ENCODE measurements at regions not wholly inside any gene's neighbourhood (a gene's known extent, or its start where the extent isn't known, plus 50 kb on each side); places are given as distances from the start of the nearest gene placed in this dataset.

GRCh38 chr12:39240587-39240986, 202.3 kb downstream of the KIF21A start:
- no peak for DNase-seq (ENCODE audit: low read depth)

DNA sequence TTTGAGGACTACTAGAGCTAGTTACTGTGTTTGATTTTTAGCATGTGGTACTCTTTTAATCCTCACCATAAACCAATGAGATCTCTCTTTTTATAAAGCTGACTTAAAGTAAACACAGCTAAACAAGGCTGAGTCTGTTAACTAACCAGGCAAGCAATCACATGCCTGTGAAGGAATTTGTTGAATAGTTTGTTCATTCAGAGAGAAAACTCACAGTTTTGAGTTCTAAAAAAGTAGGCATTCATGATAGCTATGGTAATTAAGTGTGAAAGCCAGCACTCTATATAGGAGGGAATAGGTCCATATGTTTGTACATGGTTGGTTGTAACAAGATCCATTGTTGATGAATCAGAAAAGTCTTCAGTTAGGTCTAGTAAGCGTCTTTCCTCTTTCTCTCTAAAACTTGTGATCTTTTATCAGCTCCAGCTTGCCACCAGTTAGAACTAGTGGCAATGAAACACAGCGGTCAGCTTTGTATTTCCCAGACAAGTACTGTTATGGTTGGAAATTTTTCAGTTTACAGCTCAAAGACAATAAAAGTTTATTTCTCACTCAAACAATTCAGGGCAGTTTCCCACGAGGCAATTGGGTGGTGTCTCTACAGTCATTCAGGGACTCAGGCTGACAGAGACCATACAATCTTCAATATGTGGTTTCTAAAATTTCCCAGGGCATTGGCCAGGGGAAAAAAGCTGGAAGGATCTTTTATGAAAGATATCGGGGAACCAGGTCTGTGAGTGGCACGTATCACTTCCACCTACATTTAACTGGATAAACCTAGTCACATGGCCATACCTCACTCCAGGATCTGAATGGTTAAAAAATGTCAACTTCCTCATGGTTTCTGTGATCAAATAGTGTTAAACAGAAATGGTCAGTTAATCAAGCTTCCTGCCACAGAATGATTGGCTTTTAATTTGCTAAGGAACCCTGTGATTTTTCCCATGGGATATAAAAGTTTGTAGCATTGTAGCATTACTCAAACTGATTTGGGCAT, 203.1 kb downstream of the KIF21A start:
- DNase-seq (ENCODE audit: low read depth) = peak; percentile 10

GRCh38 chr12:39237004-39237403, 205.9 kb downstream of the KIF21A start:
- DNase-seq (ENCODE audit: low read depth) = peak; percentile 13

DNA sequence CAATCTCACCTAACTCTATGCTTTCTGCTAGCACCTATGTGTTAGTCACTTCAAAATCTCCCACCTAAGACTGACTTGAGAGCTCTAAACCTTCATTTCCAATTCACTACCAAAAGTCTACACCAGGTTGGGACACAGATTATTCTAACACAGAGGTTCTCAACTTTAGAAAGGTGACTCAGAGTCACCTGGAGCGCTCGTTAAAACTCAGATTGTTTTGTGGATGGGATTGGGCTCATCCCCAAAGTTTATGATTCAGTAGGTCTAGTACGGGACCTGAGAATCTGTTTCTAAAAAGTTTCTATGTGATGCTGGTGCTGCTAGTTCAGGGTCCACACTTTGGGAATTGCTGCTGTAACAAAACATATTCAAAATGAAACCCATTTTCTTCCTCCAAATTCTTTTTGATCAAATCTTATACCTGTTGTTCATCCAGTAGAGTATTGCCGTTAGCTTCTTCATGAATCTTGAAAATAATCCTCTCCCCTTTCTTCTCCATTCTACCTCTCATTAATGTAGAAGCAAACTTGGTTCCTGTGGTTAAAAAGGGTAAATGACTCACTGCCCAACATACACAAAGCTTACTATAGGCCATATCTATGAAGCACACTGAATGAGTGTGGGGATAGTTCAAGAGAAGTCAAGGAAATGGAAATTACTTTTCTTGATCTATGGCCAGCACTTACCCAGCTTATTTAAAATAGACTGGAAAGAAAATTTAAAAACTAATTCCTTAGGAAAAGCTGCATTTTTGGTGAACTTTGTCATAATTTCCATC, 206.7 kb downstream of the KIF21A start:
- DNase-seq (ENCODE audit: low read depth) = peak; percentile 29

GRCh38 chr12:39230086-39230485, 212.8 kb downstream of the KIF21A start:
- DNase-seq (ENCODE audit: low read depth) = peak; percentile 54

DNA sequence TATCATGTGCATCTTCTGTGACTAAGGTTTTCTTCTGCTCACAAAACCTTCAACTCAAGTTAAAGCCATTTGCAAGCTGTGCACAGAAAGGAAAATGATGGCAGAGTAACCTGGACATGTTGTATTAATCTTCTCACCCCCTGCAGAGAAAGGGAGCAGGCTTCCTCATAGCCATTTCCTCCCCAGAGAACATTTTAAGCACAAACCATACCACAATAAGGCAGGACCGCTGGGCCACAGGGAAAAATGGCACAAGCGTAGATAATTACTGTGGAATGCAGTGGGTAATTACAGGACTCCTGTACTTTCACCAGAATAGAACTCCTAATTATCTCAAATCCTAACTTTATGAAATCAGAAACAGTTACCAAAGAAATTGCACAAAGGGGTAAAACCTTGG, 215.7 kb downstream of the KIF21A start:
- peak; percentile 47 for DNase-seq (ENCODE audit: low read depth)

GRCh38 chr12:39224971-39225370, 217.9 kb downstream of the KIF21A start:
- no peak for DNase-seq (ENCODE audit: low read depth)

- DNase-seq (ENCODE audit: low read depth) = peak; percentile 13
Measured at GRCh38 chr12:39205969-39206368, 237.0 kb downstream of the KIF21A start.

- DNase-seq (ENCODE audit: low read depth) = no peak
Measured at GRCh38 chr12:39199351-39199750, 243.6 kb downstream of the KIF21A start.

DNA sequence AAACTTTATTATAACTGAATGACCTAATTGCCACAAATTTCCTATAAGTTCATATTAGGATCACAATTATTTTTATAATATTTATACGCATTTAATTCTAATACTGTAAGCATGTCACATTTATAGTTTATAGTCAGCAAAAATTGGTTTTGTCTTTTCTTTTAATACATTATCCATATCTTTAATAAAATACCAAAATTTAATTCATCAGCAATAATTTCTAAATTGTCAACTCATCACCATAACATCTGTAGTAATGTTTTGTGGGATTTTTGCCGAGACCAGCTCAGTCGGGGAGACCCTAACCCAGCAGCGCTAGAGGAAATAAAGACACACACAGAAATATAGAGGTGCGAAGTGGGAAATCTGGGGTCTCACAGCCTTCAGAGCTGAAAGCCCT, 254.2 kb downstream of the KIF21A start:
- no peak for DNase-seq (ENCODE audit: low read depth)

- no peak for DNase-seq (ENCODE audit: low read depth)
Measured at GRCh38 chr12:39186744-39187143, 256.2 kb downstream of the KIF21A start.

DNA sequence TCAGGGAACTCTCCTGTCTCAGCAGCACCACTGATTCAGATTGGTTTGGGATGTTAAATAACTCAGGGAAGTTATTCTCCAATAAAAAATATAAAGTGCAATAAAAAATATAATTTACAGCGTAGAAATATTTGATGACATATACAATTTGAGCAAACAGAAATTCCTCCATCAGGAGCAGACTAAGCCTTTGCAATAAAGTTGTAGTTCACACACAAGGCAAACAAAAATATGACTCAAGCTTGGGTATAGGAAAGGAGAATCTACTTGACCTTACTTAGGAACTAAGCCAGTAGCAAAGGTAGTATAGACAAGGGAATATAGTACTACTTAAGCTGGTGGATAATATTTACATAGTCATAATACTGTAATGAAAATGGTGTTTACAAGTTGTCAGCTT, 264.1 kb downstream of the KIF21A start:
- DNase-seq (ENCODE audit: low read depth) = no peak

DNA sequence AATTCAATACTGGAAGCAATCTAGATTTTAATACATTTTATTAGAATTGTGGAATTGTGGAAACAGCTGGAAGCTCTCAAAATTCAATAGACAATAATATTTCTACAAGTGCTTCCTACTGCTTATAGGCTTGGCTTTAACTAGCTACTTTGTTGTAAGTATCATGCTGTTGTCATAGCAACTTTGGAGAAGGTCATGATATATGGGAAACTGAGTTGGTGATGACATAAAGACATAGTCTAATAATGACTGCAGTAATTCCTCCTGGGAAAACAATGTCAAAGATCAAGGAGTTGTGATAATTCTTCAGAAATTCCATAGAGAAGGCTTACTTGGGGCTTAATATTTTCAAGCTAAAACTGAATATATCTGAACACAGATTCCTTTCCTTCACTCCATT, 266.6 kb downstream of the KIF21A start:
- no peak for DNase-seq (ENCODE audit: low read depth)

DNA sequence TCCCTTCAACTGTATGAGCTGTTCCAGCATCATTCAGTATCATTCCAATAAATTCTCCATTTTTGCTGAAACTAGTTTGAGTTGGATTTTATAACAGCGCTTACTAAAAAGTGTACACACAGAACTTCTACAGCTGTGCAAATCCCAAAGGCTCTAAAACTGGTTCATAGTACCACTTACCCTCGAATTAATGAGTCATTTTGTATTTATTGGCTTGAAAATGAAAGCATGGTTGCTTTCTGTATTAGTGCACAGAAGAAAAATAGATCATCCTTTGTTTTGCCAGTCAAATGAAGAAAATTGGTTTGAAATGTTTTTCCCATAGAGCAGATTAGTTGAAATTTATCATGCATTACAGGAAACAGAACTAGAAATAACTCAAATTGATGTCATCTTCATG, 268.3 kb upstream of the CPNE8 start:
- DNase-seq (ENCODE audit: low read depth) = no peak

DNA sequence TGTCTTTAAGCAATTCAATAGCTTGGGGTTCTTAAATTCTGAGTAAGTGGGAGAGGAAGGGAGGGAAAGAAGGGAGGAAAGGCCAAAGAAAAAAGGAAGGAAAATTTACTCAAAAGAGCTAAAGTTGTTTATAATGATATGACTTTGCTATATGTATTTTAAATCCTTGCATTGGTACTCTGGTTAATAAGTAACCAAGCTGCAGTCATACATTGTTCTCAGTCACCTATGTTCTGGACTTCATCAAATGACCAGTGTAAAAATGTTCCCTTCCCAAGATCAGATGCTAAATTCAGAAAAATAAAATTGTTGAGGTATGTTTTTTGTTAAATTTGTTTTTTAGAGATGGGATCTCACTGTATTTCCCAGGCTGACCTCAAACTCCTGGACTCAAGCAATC, 259.9 kb upstream of the CPNE8 start:
- no peak for DNase-seq (ENCODE audit: low read depth)

GRCh38 chr12:39161465-39162085, 256.2 kb upstream of the CPNE8 start:
- no peak for DNase-seq (ENCODE audit: low read depth)

DNA sequence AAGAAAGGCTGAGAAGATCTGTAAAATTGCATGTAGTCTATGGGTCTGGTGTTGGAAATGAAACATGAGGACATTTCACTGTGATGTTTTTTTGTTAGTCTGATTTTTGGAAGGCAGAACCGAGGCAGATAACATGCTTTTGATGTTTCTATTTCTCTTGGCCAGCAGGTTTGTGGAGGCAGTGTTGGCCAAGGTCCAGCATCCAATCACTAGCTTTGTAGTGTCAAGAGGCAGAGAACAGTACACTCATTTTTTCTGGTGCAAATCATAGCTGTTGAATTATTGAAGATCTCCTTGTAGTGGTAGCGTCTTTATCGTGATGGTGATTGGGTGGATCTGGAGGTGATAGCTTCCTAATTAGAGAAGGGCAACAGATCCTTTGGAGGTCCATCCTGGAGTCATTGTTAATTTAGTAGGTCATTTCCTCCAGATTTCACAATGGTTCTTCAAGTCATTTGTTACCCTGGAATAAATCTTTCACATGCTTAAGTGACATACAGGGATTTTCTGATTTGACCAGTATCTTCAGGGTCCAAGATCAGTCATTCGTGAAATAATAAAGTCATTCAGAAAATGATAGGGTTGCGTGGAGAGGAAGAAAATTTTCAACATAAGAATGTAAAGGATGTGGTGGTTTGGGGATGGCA, 252.4 kb upstream of the CPNE8 start:
- DNase-seq (ENCODE audit: low read depth) = no peak

DNA sequence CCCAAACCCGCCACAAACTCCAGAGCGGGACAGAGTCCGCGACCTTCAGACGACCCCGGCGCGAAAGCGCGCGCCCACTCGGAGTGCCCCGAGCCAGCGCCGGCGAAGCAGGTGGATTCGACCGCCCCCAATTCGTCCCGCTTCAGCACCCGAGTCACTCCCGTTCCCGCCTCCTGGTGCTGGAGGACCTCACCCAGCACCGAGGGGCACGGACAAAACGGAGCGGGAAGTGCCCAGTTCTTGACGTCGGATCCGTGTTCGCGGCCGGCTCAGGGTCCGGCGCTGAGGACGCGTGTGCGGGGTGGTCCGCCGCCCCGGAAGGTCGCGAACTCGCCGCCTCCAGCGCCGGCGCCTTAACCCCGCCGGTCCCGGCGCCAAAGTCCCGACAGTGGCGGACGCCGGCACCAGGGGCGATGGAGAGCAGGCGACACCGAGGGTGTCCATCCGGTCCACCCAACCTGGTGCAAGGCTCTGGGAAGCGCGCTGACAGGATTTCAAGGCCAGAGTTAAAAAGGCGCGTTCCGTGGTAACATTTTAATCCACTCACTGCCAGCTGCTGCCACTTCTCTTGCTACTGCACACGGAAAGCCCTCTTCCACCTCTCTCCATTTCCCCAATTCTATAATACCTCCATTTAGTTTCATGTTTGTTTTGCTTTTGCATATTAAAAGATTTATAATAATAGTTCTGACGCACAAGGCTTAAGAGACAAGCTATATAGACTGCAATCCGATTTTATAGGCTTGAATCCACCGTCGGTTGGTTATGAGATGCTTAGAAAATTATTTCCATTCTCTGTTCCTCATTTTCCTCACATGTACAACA, 240.0 kb upstream of the CPNE8 start:
- no peak for DNase-seq (ENCODE audit: low read depth)

DNA sequence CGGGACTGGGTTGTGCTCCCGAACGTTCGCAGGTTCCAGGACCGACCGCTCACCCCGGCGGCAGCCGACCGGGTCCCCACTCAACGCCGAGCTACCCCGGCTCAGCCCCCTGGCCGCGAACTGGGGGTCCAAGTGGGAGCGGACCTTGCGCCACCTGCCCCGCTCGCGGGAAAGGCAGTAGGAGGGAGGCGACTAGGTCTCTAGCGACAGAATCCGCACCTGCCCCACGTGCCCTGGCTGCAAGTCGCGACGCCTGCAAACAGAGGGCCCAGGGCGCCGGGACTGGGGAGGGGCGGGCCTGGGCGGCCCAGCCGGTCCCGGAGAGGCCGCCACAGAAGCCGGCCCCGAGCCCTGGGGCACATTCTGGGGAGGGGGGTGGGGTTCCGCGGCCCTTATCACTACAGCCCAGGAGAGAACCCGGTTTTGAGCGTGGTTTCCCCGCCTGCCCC, 239.2 kb upstream of the CPNE8 start:
- no peak for DNase-seq (ENCODE audit: low read depth)

GRCh38 chr12:39138268-39138667, 232.9 kb upstream of the CPNE8 start:
- DNase-seq (ENCODE audit: low read depth) = no peak

- DNase-seq (ENCODE audit: low read depth) = peak; percentile 66
Measured at GRCh38 chr12:39127401-39127800, 222.0 kb upstream of the CPNE8 start.

Measured in RPMI7951 (cell line).